ENCODE measurements at regions not wholly inside any gene's neighbourhood (a gene's known extent, or its start where the extent isn't known, plus 50 kb on each side); places are given as distances from the start of the nearest gene placed in this dataset.

GRCh38 chr1:82463951-82464350, 663.2 kb downstream of the ADGRL2 start:
- H3K36me3 ChIP-seq = no peaks in the 10 kb centered on the region
- H3K27me3 ChIP-seq = no peaks in the 10 kb centered on the region
- WGBS = 44% methylated on average over 1 of the region's 1 CpG

GRCh38 chr1:82462366-82462765, 661.6 kb downstream of the ADGRL2 start:
- no peak for DNase-seq (ENCODE audit: extremely low spot score)
- Histone ChIP-seq H3K9me3 (no peaks in the 10 kb centered on the region), H3K27ac (replicated peaks in 1 of 4) (no peak overlapping the region), H3K4me1 (peaks cover 0 to 21% (median 19%) of the 10 kb centered on the region in 4 donors), H3K4me3 (no peak overlapping the region), H3K27me3 (no peaks in the 10 kb centered on the region), H3K36me3 (no peaks in the 10 kb centered on the region)
- TF ChIP-seq EP300 (IDR thresholded peaks at IDR 0.05) = no peak
- no peak for TF ChIP-seq CTCF (IDR thresholded peaks at IDR 0.05)
- TF ChIP-seq POLR2A (IDR thresholded peaks at IDR 0.05; ENCODE audit: low read depth) = no peak
- no peak for TF ChIP-seq POLR2AphosphoS5 (IDR thresholded peaks at IDR 0.05)
- intact Hi-C loops (cut with DNase I) = no loop called here
- 23% methylated on average over 1 of the region's 1 CpG for WGBS

More at GRCh38 chr1:82463951-82464350, 663.2 kb downstream of the ADGRL2 start:
- DNase-seq (ENCODE audit: extremely low spot score) = no peak
- Histone ChIP-seq H3K27ac (replicated peaks in 1 of 4) (no peak overlapping the region), H3K4me1 (peaks cover 0 to 21% (median 19%) of the 10 kb centered on the region in 4 donors), H3K4me3 (no peak overlapping the region), H3K9me3 (no peaks in the 10 kb centered on the region)
- intact Hi-C loops (cut with DNase I) = no loop called here
- TF ChIP-seq CTCF (IDR thresholded peaks at IDR 0.05) = no peak
- no peak for TF ChIP-seq POLR2A (IDR thresholded peaks at IDR 0.05; ENCODE audit: low read depth)
- TF ChIP-seq POLR2AphosphoS5 (IDR thresholded peaks at IDR 0.05) = no peak
- no peak for TF ChIP-seq EP300 (IDR thresholded peaks at IDR 0.05)

GRCh38 chr1:82455342-82455741, 654.6 kb downstream of the ADGRL2 start:
- Histone ChIP-seq H3K4me1 (no peaks in the 10 kb centered on the region), H3K27ac (replicated peaks in 1 of 4) (no peak overlapping the region), H3K4me3 (no peak overlapping the region), H3K9me3 (peaks cover 0 to 15% (median 4%) of the 10 kb centered on the region in 4 donors), H3K27me3 (no peaks in the 10 kb centered on the region), H3K36me3 (no peaks in the 10 kb centered on the region)
- intact Hi-C loops (cut with DNase I) = no loop called here
- no peak for DNase-seq (ENCODE audit: extremely low spot score)
- WGBS = 96% methylated on average over 1 of the region's 1 CpG
- TF ChIP-seq POLR2A (IDR thresholded peaks at IDR 0.05; ENCODE audit: low read depth) (no peak), EP300 (IDR thresholded peaks at IDR 0.05) (no peak), CTCF (IDR thresholded peaks at IDR 0.05) (no peak), POLR2AphosphoS5 (IDR thresholded peaks at IDR 0.05) (no peak)

- H3K4me3 ChIP-seq = no peak overlapping the region
- peaks cover 0 to 15% (median 4%) of the 10 kb centered on the region in 4 donors for H3K9me3 ChIP-seq
- TF ChIP-seq POLR2A (IDR thresholded peaks at IDR 0.05; ENCODE audit: low read depth) = no peak
- no peak for TF ChIP-seq EP300 (IDR thresholded peaks at IDR 0.05)
- TF ChIP-seq POLR2AphosphoS5 (IDR thresholded peaks at IDR 0.05) = no peak
- TF ChIP-seq CTCF (IDR thresholded peaks at IDR 0.05) = no peak
- no peak overlapping the region for H3K27ac ChIP-seq (replicated peaks in 1 of 4)
- no peak for DNase-seq (ENCODE audit: extremely low spot score)
- H3K36me3 ChIP-seq = no peaks in the 10 kb centered on the region
- intact Hi-C loops (cut with DNase I) = no loop called here
- H3K4me1 ChIP-seq = no peaks in the 10 kb centered on the region
- WGBS = 94% methylated on average over 3 of the region's 3 CpGs
- no peaks in the 10 kb centered on the region for H3K27me3 ChIP-seq
Measured at GRCh38 chr1:82454431-82454830, 653.7 kb downstream of the ADGRL2 start.

GRCh38 chr1:82453511-82454185, 652.9 kb downstream of the ADGRL2 start:
- TF ChIP-seq POLR2AphosphoS5 (IDR thresholded peaks at IDR 0.05) (no peak), CTCF (IDR thresholded peaks at IDR 0.05) (no peak), EP300 (IDR thresholded peaks at IDR 0.05) (no peak), POLR2A (IDR thresholded peaks at IDR 0.05; ENCODE audit: low read depth) (no peak)
- 91% methylated on average over 1 of the region's 1 CpG for WGBS
- H3K9me3 ChIP-seq = peaks cover 0 to 15% (median 4%) of the 10 kb centered on the region in 4 donors
- no peak for DNase-seq (ENCODE audit: extremely low spot score)
- no peak overlapping the region for H3K27ac ChIP-seq (replicated peaks in 1 of 4)
- H3K27me3 ChIP-seq = no peaks in the 10 kb centered on the region
- no peaks in the 10 kb centered on the region for H3K4me1 ChIP-seq
- intact Hi-C loops (cut with DNase I) = no loop called here
- H3K4me3 ChIP-seq = no peak overlapping the region
- H3K36me3 ChIP-seq = no peaks in the 10 kb centered on the region
